Right lobe of liver (tissue), 6 donors: ENCODE measurements at regions not wholly inside any gene's neighbourhood (a gene's known extent, or its start where the extent isn't known, plus 50 kb on each side); places are given as distances from the start of the nearest gene placed in this dataset.

Experiments used
- ATAC-seq, 4 donors: fragments of 200-7000 bp; cut with Tn5 transposase; one replicate each; pipeline ENCODE4 v1.9.1; 2020; ENCODE audit warnings: mild to moderate bottlenecking in 4 of 4, moderate library complexity in 4 of 4
- DNase-seq, 3 donors: peaks; one replicate each; pipeline ENCODE4 v3.0.0-alpha.2; 2020
- H3K27ac ChIP-seq, 3 donors: fragments of 200-600 bp; one replicate each; pipeline ENCODE4 v1.8.0; 2022
- H3K27me3 ChIP-seq, 2 donors: fragments of 200-600 bp; one replicate each; pipeline ENCODE4 v1.8.0; 2022
- H3K36me3 ChIP-seq, 4 donors: fragments of 200-600 bp; sonication (generic) in 1 of 4; one replicate each; pipeline versions ENCODE4 v1.5.1 to v1.8.0; 2017 to 2022; ENCODE audit warnings: control low read depth in 1 of 4
- H3K4me1 ChIP-seq, 4 donors: fragments of 200-600 bp; sonication (generic) in 1 of 4; one replicate each; pipeline versions ENCODE4 v1.5.1 to v1.8.0; 2017 to 2022; ENCODE audit warnings: control low read depth in 1 of 4
- H3K4me3 ChIP-seq, 3 donors: fragments of 200-600 bp; one replicate each; pipeline ENCODE4 v1.8.0; 2022
- H3K9me3 ChIP-seq, 4 donors: fragments of 200-600 bp; sonication (generic) in 1 of 4; one replicate each; pipeline versions ENCODE4 v1.5.1 to v1.8.0; 2017 to 2022; ENCODE audit warnings: control low read depth in 1 of 4
- POLR2A ChIP-seq: fragments of 450-650 bp; IDR thresholded peaks from one replicate; pipeline ENCODE4 v1.6.1; 2017; ENCODE audit warnings: antibody characterized with exemption, mild to moderate bottlenecking
- WGBS: methylation state at CpG from one replicate; pipeline ENCODE4 v1.1.6; 2018; ENCODE audit warnings: low coverage, low lambda C conversion rate; ENCODE audit not compliant: insufficient coverage; ENCODE audit errors: missing lambda C conversion rate; 5-methylcytosine and 5-hydroxymethylcytosine counted together
- intact Hi-C, 2 donors: fragments of 100-400 bp; cut with DNase I; formaldehyde crosslinking; loops; one replicate each; pipeline versions ENCODE4 v1.11.2 to v1.14.1; 2022
- TF ChIP-seq, protein P1 (sequence below), 4 donors: fragments of 200-600 bp in 3 of 4; fragments of 450-650 bp in 1 of 4; IDR thresholded peaks; one replicate each; pipeline versions ENCODE4 v1.5.1 to v1.8.0; 2016 to 2022; ENCODE audit warnings: antibody characterized with exemption in 4 of 4, mild to moderate bottlenecking in 2 of 4
- donor health status: DM: no; HTN: yes; CAD: no.
- donor health status: DM: no; HTN: no; CAD: no.
- donor health status: DM: no; HTN: no; CAD: no.
- donor health status: DM: no; HTN: yes; CAD: no.
- donor health status: DM: no; HTN: yes; CAD: no.

- Histone ChIP-seq H3K27me3 (no peaks in the 10 kb centered on the region), H3K4me1 (no peaks in the 10 kb centered on the region), H3K9me3 (no peaks in the 10 kb centered on the region), H3K4me3 (no peak overlapping the region), H3K36me3 (no peaks in the 10 kb centered on the region), H3K27ac (no peak overlapping the region)
- 52% methylated on average over 4 of the region's 4 CpGs for WGBS
- ATAC-seq = no peak
- no peak for DNase-seq
- intact Hi-C loops = no loop called here
- TF ChIP-seq, protein P1, sequence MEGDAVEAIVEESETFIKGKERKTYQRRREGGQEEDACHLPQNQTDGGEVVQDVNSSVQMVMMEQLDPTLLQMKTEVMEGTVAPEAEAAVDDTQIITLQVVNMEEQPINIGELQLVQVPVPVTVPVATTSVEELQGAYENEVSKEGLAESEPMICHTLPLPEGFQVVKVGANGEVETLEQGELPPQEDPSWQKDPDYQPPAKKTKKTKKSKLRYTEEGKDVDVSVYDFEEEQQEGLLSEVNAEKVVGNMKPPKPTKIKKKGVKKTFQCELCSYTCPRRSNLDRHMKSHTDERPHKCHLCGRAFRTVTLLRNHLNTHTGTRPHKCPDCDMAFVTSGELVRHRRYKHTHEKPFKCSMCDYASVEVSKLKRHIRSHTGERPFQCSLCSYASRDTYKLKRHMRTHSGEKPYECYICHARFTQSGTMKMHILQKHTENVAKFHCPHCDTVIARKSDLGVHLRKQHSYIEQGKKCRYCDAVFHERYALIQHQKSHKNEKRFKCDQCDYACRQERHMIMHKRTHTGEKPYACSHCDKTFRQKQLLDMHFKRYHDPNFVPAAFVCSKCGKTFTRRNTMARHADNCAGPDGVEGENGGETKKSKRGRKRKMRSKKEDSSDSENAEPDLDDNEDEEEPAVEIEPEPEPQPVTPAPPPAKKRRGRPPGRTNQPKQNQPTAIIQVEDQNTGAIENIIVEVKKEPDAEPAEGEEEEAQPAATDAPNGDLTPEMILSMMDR (IDR thresholded peaks at IDR 0.05) = no peak
- no peak for TF ChIP-seq POLR2A
Measured at GRCh38 chr1:194515916-194516315, 1329.5 kb upstream of the B3GALT2 start.

DNA sequence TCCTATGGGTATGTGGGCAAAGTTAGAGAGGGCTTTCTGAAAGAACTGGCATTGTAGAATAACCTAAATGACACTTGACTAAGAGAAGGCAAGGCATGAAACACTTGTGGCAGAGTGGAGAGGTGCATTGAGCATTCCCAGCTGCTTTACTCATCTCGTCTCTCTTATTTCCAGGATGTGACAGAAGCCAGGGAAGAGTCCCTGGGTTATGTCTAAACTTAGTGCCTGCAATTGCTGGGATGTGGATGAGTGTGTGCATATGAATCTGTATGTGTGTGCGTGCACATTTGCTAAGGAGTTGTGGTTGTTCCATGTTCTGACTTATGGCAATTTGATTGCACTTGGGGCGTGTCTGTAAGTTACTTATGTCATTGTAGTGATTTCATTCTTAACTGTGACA is 1326.5 kb upstream of the B3GALT2 start:
- no peak for DNase-seq
- WGBS = 15% methylated on average over 2 of the region's 3 CpGs
- H3K27ac ChIP-seq = no peak overlapping the region

GRCh38 chr1:194512345-194512744 is 1325.9 kb upstream of the B3GALT2 start:
- no peak overlapping the region for H3K27ac ChIP-seq
- ATAC-seq (no peak), DNase-seq (no peak)
- TF ChIP-seq POLR2A = no peak
- TF ChIP-seq, protein P1 (IDR thresholded peaks at IDR 0.05) = no peak
- WGBS = 26% methylated on average over 2 of the region's 2 CpGs
- no peaks in the 10 kb centered on the region for H3K27me3 ChIP-seq
- H3K4me3 ChIP-seq = no peak overlapping the region
- H3K4me1 ChIP-seq = no peaks in the 10 kb centered on the region
- no peaks in the 10 kb centered on the region for H3K9me3 ChIP-seq
- intact Hi-C loops = no loop called here
- H3K36me3 ChIP-seq = no peaks in the 10 kb centered on the region

More for the DNA sequence above, 1326.5 kb upstream of the B3GALT2 start:
- TF ChIP-seq, protein P1 (IDR thresholded peaks at IDR 0.05) = no peak
- no peak for TF ChIP-seq POLR2A
- intact Hi-C loops = no loop called here
- Histone ChIP-seq H3K9me3 (no peaks in the 10 kb centered on the region), H3K36me3 (no peaks in the 10 kb centered on the region), H3K27me3 (no peaks in the 10 kb centered on the region), H3K4me1 (no peaks in the 10 kb centered on the region), H3K4me3 (no peak overlapping the region)
- no peak for ATAC-seq

DNA sequence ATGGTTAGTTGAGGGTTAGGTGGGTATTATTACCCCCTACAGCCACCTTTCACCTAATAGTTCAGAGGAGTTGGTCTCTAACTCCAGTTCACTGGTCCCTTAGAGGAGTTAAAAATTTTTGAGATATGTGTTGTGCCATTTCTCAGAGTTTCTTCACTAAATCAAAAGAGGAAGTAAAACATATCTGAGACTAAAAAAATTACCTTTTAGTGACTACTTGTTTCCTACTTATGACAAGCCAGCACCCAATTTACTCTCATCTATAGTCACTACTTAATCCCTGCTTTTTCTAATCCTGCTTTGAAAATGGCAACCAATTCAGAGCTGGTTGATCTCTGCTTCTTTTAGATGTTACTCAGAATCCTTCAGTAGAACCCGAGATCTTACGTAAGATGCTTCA is 1316.8 kb upstream of the B3GALT2 start:
- Histone ChIP-seq H3K36me3 (no peaks in the 10 kb centered on the region), H3K9me3 (no peaks in the 10 kb centered on the region), H3K4me3 (no peak overlapping the region), H3K27ac (no peak overlapping the region), H3K4me1 (no peaks in the 10 kb centered on the region), H3K27me3 (no peaks in the 10 kb centered on the region)
- DNase-seq (no peak), ATAC-seq (no peak)
- intact Hi-C loops = no loop called here
- TF ChIP-seq POLR2A = no peak
- TF ChIP-seq, protein P1 (IDR thresholded peaks at IDR 0.05) = no peak
- 76% methylated on average over 2 of the region's 2 CpGs for WGBS

DNA sequence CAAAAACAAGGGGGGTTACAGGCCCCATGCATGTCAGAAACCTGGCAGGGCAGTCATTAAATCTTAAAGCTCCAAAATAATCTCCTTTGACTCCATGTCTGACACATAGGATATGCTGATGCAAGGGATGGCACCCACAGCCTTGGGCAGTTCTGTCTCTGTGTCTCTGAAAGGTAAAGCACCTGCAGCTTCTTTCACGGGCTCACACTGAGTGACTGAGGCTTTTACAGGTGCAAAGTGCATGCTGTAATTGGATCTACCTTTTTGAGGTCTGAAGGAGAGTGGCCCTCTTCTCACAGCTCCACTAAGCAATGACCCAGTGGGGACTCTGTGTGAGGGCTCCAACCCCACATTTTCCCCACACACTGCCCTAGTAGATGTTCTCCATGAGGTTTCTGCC is 1309.0 kb upstream of the B3GALT2 start:
- Histone ChIP-seq H3K4me3 (no peak overlapping the region), H3K36me3 (no peaks in the 10 kb centered on the region), H3K9me3 (no peaks in the 10 kb centered on the region), H3K4me1 (no peaks in the 10 kb centered on the region), H3K27ac (no peak overlapping the region), H3K27me3 (no peaks in the 10 kb centered on the region)
- WGBS = no CpG with 5 or more reads among the region's 1 CpG
- intact Hi-C loops = no loop called here
- no peak for TF ChIP-seq POLR2A
- TF ChIP-seq, protein P1 (IDR thresholded peaks at IDR 0.05) = no peak
- no peak for DNase-seq
- ATAC-seq = no peak
